LNCaP clone FGC (cell line): ENCODE measurements at regions not wholly inside any gene's neighbourhood (a gene's known extent, or its start where the extent isn't known, plus 50 kb on each side); places are given as distances from the start of the nearest gene placed in this dataset.

Experiments used
- DNase-seq: peaks from one replicate; pipeline ENCODE4 v3.0.0-alpha.2; 2011; ENCODE audit warnings: low read depth
- H3K4me3 ChIP-seq: 2 replicates; pipeline ENCODE4 v1.5.1; 2011; ENCODE audit warnings: mild to moderate bottlenecking, low read depth, low read length, control low read depth
- CTCF ChIP-seq: IDR thresholded peaks from 2 replicates; pipeline ENCODE4 v1.5.1; 2012; ENCODE audit warnings: mild to moderate bottlenecking; ENCODE audit not compliant: control insufficient read depth, insufficient read depth; ENCODE audit errors: extremely low read depth

- no peak for DNase-seq
- H3K4me3 ChIP-seq: no peak overlapping the region
- no peak for TF ChIP-seq CTCF
These were observed 401.5 kb downstream of the FBXO15 start for GRCh38 chr18:73746101-73746500.

- no peak for TF ChIP-seq CTCF
- no peak overlapping the region for H3K4me3 ChIP-seq
- no peak for DNase-seq
These were observed 404.7 kb downstream of the FBXO15 start for GRCh38 chr18:73742957-73743356.

- DNase-seq: no peak
- no peak for TF ChIP-seq CTCF
- H3K4me3 ChIP-seq: no peak overlapping the region
These were observed 405.7 kb downstream of the FBXO15 start for GRCh38 chr18:73741946-73742345.

- no peak for DNase-seq
- no peak overlapping the region for H3K4me3 ChIP-seq
- no peak for TF ChIP-seq CTCF
These were observed 408.5 kb downstream of the FBXO15 start for GRCh38 chr18:73739098-73739497.

- TF ChIP-seq CTCF: no peak
- DNase-seq: no peak
- no peak overlapping the region for H3K4me3 ChIP-seq
These were observed 409.6 kb downstream of the FBXO15 start for GRCh38 chr18:73737990-73738389.

GRCh38 chr18:73735836-73736235 lies 411.8 kb downstream of the FBXO15 start:
- no peak overlapping the region for H3K4me3 ChIP-seq
- TF ChIP-seq CTCF: no peak
- DNase-seq: no peak

- DNase-seq: no peak
- TF ChIP-seq CTCF: no peak
- no peak overlapping the region for H3K4me3 ChIP-seq
These were observed 413.8 kb downstream of the FBXO15 start for GRCh38 chr18:73733806-73734314.
